ENCODE measurements at regions not wholly inside any gene's neighbourhood (a gene's known extent, or its start where the extent isn't known, plus 50 kb on each side); places are given as distances from the start of the nearest gene placed in this dataset.

DNA sequence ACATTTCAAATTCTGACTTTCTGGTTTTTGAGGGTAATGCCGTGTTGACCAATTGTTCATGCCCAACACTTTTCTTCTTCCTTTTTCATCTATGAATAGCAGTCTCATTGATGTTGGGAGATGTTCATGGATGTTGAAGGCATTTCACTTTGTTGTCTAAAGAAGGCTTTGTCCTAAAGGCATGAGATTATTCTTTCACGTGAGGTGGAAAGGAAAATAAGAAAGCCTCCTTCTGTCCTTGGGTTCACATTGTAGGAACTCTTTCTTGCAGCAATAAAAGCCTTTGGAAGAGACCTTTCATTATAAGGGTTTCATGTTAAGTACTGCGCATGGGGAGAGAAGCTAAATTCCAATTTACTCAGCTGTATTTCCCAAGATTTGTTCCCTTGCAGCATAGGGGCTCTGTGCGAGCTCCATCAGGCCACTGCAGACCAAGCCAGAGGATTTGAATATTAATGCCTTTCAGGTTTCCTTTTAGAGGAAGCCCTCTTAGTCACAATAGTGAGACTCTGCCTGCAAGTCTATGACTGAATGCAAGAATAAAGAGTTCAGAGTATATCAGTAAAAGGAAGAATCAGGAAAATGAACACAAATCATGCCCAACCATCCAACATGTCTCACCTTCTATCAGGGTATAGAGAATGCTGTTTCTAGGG is 274.6 kb downstream of the TMEM38B start:
- TF ChIP-seq, protein P1, sequence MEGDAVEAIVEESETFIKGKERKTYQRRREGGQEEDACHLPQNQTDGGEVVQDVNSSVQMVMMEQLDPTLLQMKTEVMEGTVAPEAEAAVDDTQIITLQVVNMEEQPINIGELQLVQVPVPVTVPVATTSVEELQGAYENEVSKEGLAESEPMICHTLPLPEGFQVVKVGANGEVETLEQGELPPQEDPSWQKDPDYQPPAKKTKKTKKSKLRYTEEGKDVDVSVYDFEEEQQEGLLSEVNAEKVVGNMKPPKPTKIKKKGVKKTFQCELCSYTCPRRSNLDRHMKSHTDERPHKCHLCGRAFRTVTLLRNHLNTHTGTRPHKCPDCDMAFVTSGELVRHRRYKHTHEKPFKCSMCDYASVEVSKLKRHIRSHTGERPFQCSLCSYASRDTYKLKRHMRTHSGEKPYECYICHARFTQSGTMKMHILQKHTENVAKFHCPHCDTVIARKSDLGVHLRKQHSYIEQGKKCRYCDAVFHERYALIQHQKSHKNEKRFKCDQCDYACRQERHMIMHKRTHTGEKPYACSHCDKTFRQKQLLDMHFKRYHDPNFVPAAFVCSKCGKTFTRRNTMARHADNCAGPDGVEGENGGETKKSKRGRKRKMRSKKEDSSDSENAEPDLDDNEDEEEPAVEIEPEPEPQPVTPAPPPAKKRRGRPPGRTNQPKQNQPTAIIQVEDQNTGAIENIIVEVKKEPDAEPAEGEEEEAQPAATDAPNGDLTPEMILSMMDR (IDR thresholded peaks at IDR 0.05), result no peak
- no peak for TF ChIP-seq POLR2AphosphoS5 (IDR thresholded peaks at IDR 0.05)
- TF ChIP-seq POLR2A (IDR thresholded peaks at IDR 0.05), result no peak
